Stimulated activated CD4-positive, alpha-beta T cell treated with anti-CD3 and anti-CD28 coated beads, Interleukin-12 subunit alpha, Interleukin-12 subunit beta, amount 100 ng/mL, for 48 hours (primary cell): ENCODE measurements at regions not wholly inside any gene's neighbourhood (a gene's known extent, or its start where the extent isn't known, plus 50 kb on each side); places are given as distances from the start of the nearest gene placed in this dataset.

ENCODE experiments used
- DNase-seq, 3 donors: peaks; one replicate each; pipeline ENCODE4 v3.0.0-alpha.2; 2020; ENCODE audit warnings: low read depth in 2 of 3, low spot score in 1 of 3

DNA sequence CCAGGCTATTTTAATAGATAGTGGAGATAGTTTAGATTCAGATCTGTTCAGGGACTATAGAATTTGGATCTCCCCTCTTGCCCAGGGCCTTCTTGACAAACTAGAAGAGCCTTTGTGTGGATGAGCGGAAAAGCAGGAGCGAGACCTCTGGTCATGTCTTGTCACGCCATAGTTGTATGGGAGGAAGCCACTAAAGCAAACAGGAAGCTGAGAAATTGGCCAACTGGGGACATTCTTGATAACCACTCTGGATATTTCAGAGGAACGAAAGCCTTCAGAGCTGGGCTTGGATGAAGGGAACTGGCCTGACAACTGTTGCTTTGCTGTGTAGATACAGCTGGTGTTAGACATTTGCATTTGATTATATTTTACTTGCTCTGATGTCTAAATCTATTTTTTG, 54.1 kb upstream of the EXOC2 start:
- DNase-seq = no peak

DNA sequence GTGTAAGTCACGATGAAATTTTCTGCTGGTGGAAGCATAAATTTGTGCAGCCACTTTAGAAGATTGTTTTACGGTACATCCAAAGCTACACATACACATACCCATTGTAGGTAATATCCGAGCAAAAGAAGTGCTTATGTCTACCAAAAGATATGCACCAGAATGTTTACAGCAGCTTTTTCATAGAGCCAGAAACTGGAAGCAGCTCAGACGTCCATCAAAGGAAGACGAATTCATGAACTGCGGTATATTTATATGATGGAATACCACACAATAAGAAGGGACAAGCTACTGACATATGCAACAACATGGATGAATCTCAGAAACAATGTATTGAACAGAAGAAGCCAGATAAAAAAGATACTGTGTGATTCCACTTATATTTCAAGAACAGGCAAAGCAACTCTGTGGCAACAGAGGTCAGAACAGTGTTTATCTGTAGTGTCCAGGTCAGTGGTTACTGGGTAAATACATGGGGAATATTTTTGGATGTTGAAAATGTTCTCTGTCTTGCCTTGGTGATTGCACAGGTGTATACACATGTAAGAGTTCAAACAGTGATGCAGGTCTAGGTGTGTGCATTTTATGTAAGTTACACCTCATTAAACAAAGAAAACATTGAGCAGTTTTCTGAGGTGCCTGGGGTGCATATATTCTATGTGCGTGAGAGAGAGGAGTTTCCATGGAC, 51.9 kb upstream of the EXOC2 start:
- no peak for DNase-seq

DNA sequence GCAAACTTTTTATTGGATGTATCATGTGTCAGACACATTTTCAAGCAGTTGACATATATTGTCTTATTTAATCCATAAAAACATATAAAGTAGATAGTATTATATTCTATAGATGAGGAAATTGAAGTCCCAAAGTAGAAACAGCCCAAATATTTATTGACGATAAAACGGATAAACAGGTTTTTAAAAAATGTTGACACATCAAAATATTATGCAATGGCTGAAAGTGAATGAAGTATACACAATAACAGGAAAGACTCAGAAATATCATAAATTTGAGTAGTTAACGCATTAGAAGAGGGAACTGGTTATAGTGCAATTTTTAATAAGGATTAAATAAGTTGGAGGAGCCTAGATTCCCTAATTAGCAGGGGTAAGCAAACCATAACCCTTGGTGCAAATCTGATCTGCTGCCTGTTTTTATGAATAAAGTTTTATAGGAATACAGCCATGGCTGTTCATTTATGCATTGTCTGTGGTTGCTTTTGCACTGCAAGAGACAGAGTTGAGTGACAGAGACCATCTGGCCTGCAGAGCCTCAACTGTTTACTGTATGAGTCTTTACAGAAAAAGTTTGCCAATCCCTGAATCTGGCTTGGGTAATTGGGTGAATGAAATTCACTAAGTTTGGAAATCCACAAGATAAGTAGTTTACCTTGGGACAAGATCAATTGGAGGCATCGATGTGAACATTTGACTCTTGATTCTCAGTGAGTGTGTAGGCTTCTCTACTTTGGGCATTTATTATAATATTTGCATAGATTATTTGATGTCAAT, 50.6 kb upstream of the EXOC2 start:
- DNase-seq = no peak
